HEK293 (cell line): ENCODE measurements at regions not wholly inside any gene's neighbourhood (a gene's known extent, or its start where the extent isn't known, plus 50 kb on each side); places are given as distances from the start of the nearest gene placed in this dataset.

Experiments used
- CTCF ChIA-PET: fragments of 350-600 bp; formaldehyde crosslinking; extraction: SDS; loops from one replicate; lab custom pipeline; 2021; ENCODE audit warnings: antibody characterized with exemption; lab: Yijun Ruan, JAX
- POLR2A ChIA-PET: fragments of 300-600 bp; formaldehyde crosslinking; extraction: SDS; loops from one replicate; lab custom pipeline; 2020; ENCODE audit warnings: antibody characterized with exemption, inconsistent platforms; lab: Yijun Ruan, JAX
- H3K27ac ChIP-seq: fragments of 200-500 bp; sonication (Bioruptor generic); 2 replicates; pipeline ENCODE4 v1.5.1; 2014; ENCODE audit warnings: low read depth, low read length, control low read depth, inconsistent platforms; ENCODE audit errors: extremely low read depth
- H3K36me3 ChIP-seq, 2 experiments: fragments of 200-500 bp in 1 of 2; sonication (Bioruptor generic) in 1 of 2; 1 replicate in 1 of 2; 2 replicates in 1 of 2; pipeline ENCODE4 v1.5.1; 2014 to 2017; ENCODE audit warnings: inconsistent platforms in 2 of 2, low read length in 2 of 2; ENCODE audit not compliant: control insufficient read depth in 2 of 2, insufficient read depth in 1 of 2
- H3K4me1 ChIP-seq: fragments of 200-500 bp; sonication (Bioruptor generic); 2 replicates; pipeline ENCODE4 v1.5.1; 2014; ENCODE audit warnings: mild to moderate bottlenecking, low read length, inconsistent platforms; ENCODE audit not compliant: control insufficient read depth, insufficient read depth
- H3K4me3 ChIP-seq: 2 replicates; pipeline ENCODE4 v1.5.1; 2011; ENCODE audit warnings: low read depth, mild to moderate bottlenecking, control low read depth, low read length, moderate library complexity
- H3K9me3 ChIP-seq: fragments of 200-500 bp; sonication (Bioruptor generic); 2 replicates; pipeline ENCODE4 v1.5.1; 2014; ENCODE audit warnings: low read depth, low read length, inconsistent platforms; ENCODE audit not compliant: control insufficient read depth, insufficient read depth
- CTCF ChIP-seq: fragments of 450-650 bp; formaldehyde crosslinking; IDR thresholded peaks from 2 replicates; pipeline ENCODE4 v1.5.1; 2016; ENCODE audit warnings: missing biosample characterization, missing genetic modification characterization
- MYNN ChIP-seq: fragments of 450-650 bp; formaldehyde crosslinking; IDR thresholded peaks from 2 replicates; pipeline ENCODE4 v1.5.1; 2016; ENCODE audit warnings: missing biosample characterization, missing genetic modification characterization, borderline replicate concordance
- PBX3 ChIP-seq: sonication (generic); formaldehyde crosslinking; IDR thresholded peaks from 2 replicates; pipeline ENCODE4 v1.8.1; 2022; ENCODE audit warnings: mild to moderate bottlenecking, moderate library complexity, missing genetic modification reagents
- SCRT2 ChIP-seq: fragments of 450-650 bp; formaldehyde crosslinking; IDR thresholded peaks from 2 replicates; pipeline ENCODE4 v1.5.1; 2016; ENCODE audit warnings: missing biosample characterization, missing genetic modification characterization
- YY2 ChIP-seq: fragments of 450-650 bp; formaldehyde crosslinking; IDR thresholded peaks from 2 replicates; pipeline ENCODE4 v1.5.1; 2016; ENCODE audit warnings: missing biosample characterization, missing genetic modification characterization
- ZBTB8A ChIP-seq: fragments of 450-650 bp; formaldehyde crosslinking; IDR thresholded peaks from 2 replicates; pipeline ENCODE4 v1.5.1; 2016; ENCODE audit warnings: missing biosample characterization, missing genetic modification characterization
- ZIC2 ChIP-seq: fragments of 450-650 bp; formaldehyde crosslinking; IDR thresholded peaks from 2 replicates; pipeline ENCODE4 v1.5.1; 2016; ENCODE audit warnings: missing biosample characterization, missing genetic modification characterization
- ZNF114 ChIP-seq: fragments of 450-650 bp; formaldehyde crosslinking; IDR thresholded peaks from 2 replicates; pipeline ENCODE4 v1.5.0; 2017; ENCODE audit warnings: missing biosample characterization, missing genetic modification characterization
- ZNF121 ChIP-seq: fragments of 450-650 bp; formaldehyde crosslinking; IDR thresholded peaks from 2 replicates; pipeline ENCODE4 v1.5.1; 2016; ENCODE audit warnings: missing biosample characterization, missing genetic modification characterization
- ZNF138 ChIP-seq: fragments of 450-650 bp; formaldehyde crosslinking; IDR thresholded peaks from 2 replicates; pipeline ENCODE4 v1.5.1; 2016; ENCODE audit warnings: missing biosample characterization, missing genetic modification characterization, borderline replicate concordance
- ZNF140 ChIP-seq: fragments of 450-650 bp; formaldehyde crosslinking; IDR thresholded peaks from 2 replicates; pipeline ENCODE4 v1.5.1; 2016; ENCODE audit warnings: missing biosample characterization, missing genetic modification characterization
- ZNF211 ChIP-seq: fragments of 450-650 bp; formaldehyde crosslinking; IDR thresholded peaks from 2 replicates; pipeline ENCODE4 v1.5.1; 2016; ENCODE audit warnings: low read depth, missing biosample characterization, missing genetic modification characterization
- ZNF292 ChIP-seq: fragments of 450-650 bp; formaldehyde crosslinking; IDR thresholded peaks from 2 replicates; pipeline ENCODE4 v1.5.1; 2016; ENCODE audit warnings: low read depth, missing biosample characterization, missing genetic modification characterization, borderline replicate concordance
- ZNF302 ChIP-seq: fragments of 450-650 bp; formaldehyde crosslinking; IDR thresholded peaks from 2 replicates; pipeline ENCODE4 v1.5.1; 2016; ENCODE audit warnings: missing biosample characterization, missing genetic modification characterization, low read depth
- ZNF354C ChIP-seq: fragments of 450-650 bp; formaldehyde crosslinking; IDR thresholded peaks from 2 replicates; pipeline ENCODE4 v1.5.1; 2016; ENCODE audit warnings: missing biosample characterization, missing genetic modification characterization, low read depth, borderline replicate concordance
- ZNF391 ChIP-seq: fragments of 450-650 bp; formaldehyde crosslinking; IDR thresholded peaks from 2 replicates; pipeline ENCODE4 v1.5.1; 2016; ENCODE audit warnings: low read depth, missing biosample characterization, missing genetic modification characterization, borderline replicate concordance
- ZNF394 ChIP-seq: fragments of 450-650 bp; formaldehyde crosslinking; IDR thresholded peaks from 2 replicates; pipeline ENCODE4 v1.5.1; 2016; ENCODE audit warnings: missing biosample characterization, missing genetic modification characterization, mild to moderate bottlenecking, moderate library complexity, borderline replicate concordance
- ZNF433 ChIP-seq: fragments of 450-650 bp; formaldehyde crosslinking; IDR thresholded peaks from 2 replicates; pipeline ENCODE4 v1.5.1; 2016; ENCODE audit warnings: missing biosample characterization, missing genetic modification characterization, low read depth
- ZNF48 ChIP-seq: fragments of 450-650 bp; formaldehyde crosslinking; IDR thresholded peaks from 2 replicates; pipeline ENCODE4 v1.5.1; 2016; ENCODE audit warnings: missing biosample characterization, missing genetic modification characterization
- ZNF488 ChIP-seq: fragments of 450-650 bp; formaldehyde crosslinking; IDR thresholded peaks from 2 replicates; pipeline ENCODE4 v1.5.1; 2016; ENCODE audit warnings: missing biosample characterization, missing genetic modification characterization
- ZNF518A ChIP-seq: fragments of 450-650 bp; formaldehyde crosslinking; conservative IDR thresholded peaks from 2 replicates; pipeline ENCODE4 v1.5.1; 2016; ENCODE audit warnings: low read depth, missing biosample characterization, missing genetic modification characterization
- ZNF610 ChIP-seq: fragments of 450-650 bp; formaldehyde crosslinking; IDR thresholded peaks from 2 replicates; pipeline ENCODE4 v1.5.1; 2016; ENCODE audit warnings: missing biosample characterization, missing genetic modification characterization, borderline replicate concordance
- ZNF677 ChIP-seq: fragments of 450-650 bp; IDR thresholded peaks from 2 replicates; pipeline ENCODE4 v1.5.0; 2018; ENCODE audit warnings: missing biosample characterization, mild to moderate bottlenecking, missing genetic modification characterization, moderate library complexity
- ZNF701 ChIP-seq: fragments of 450-650 bp; formaldehyde crosslinking; IDR thresholded peaks from 2 replicates; pipeline ENCODE4 v1.5.1; 2016; ENCODE audit warnings: missing biosample characterization, missing genetic modification characterization
- ZNF768 ChIP-seq: fragments of 450-650 bp; formaldehyde crosslinking; IDR thresholded peaks from 2 replicates; pipeline ENCODE4 v1.5.1; 2018; ENCODE audit warnings: missing biosample characterization, mild to moderate bottlenecking, missing genetic modification characterization
- ZNF791 ChIP-seq: fragments of 450-650 bp; formaldehyde crosslinking; IDR thresholded peaks from 2 replicates; pipeline ENCODE4 v1.5.1; 2016; ENCODE audit warnings: missing biosample characterization, missing genetic modification characterization

GRCh38 chr18:78447211-78447610 lies 532.4 kb upstream of the SALL3 start:
- H3K27ac ChIP-seq = no peak overlapping the region
- no peaks in the 10 kb centered on the region for H3K36me3 ChIP-seq
- TF ChIP-seq ZNF394 (tag by site-specific recombination) = no peak
- TF ChIP-seq CTCF (tag by site-specific recombination) = no peak
- TF ChIP-seq ZNF292 (tag by site-specific recombination) = no peak
- TF ChIP-seq SCRT2 (tag by site-specific recombination) = no peak
- no peaks in the 10 kb centered on the region for H3K4me1 ChIP-seq
- POLR2A ChIA-PET = no interaction called here
- no peaks in the 10 kb centered on the region for H3K9me3 ChIP-seq
- CTCF ChIA-PET = interaction anchor here (0.8 to 1.1 kb wide), 3 partner anchors 14 to 215 kb away, joined by 3 to 5 read pairs (median 3); no protein-coding TSS in a partner anchor
- no peak overlapping the region for H3K4me3 ChIP-seq

GRCh38 chr18:78448106-78448505 lies 531.5 kb upstream of the SALL3 start:
- POLR2A ChIA-PET = interaction anchor here (0.6 kb wide), 1 partner anchor 1998 kb away, joined by 5 read pairs; no protein-coding TSS in a partner anchor
- CTCF ChIA-PET = interaction anchor here (0.6 to 1.1 kb wide), 3 partner anchors 9 to 214 kb away, joined by 3 to 5 read pairs (median 4); no protein-coding TSS in a partner anchor

GRCh38 chr18:78448591-78448990 lies 531.0 kb upstream of the SALL3 start:
- Histone ChIP-seq H3K36me3 (no peaks in the 10 kb centered on the region), H3K27ac (no peak overlapping the region), H3K4me3 (no peak overlapping the region), H3K9me3 (no peaks in the 10 kb centered on the region), H3K4me1 (no peaks in the 10 kb centered on the region)
- ChIA-PET CTCF (interaction anchor here (0.6 kb wide), 1 partner anchor 211 kb away, joined by 3 read pairs; no protein-coding TSS in a partner anchor), POLR2A (no interaction called here)
- TF ChIP-seq ZNF610 (no peak), YY2 (no peak), ZNF518A (no peak), ZNF677 (tag by site-specific recombination) (no peak), ZNF302 (tag by site-specific recombination) (no peak), ZNF791 (no peak), ZNF354C (tag by site-specific recombination) (no peak), ZNF391 (tag by site-specific recombination) (no peak), ZNF114 (tag by site-specific recombination) (no peak), MYNN (tag by site-specific recombination) (no peak), ZNF701 (tag by site-specific recombination) (no peak), ZNF433 (tag by site-specific recombination) (no peak), ZNF211 (tag by site-specific recombination) (no peak), ZNF138 (tag by site-specific recombination) (no peak), ZNF140 (tag by site-specific recombination) (no peak), ZNF488 (no peak), PBX3 (CRISPR knock-in tag) (no peak), ZNF292 (tag by site-specific recombination) (no peak)

More at GRCh38 chr18:78448106-78448505, 531.5 kb upstream of the SALL3 start:
- H3K9me3 ChIP-seq = no peaks in the 10 kb centered on the region
- no peaks in the 10 kb centered on the region for H3K4me1 ChIP-seq
- H3K36me3 ChIP-seq = no peaks in the 10 kb centered on the region
- no peak overlapping the region for H3K4me3 ChIP-seq
- no peak for TF ChIP-seq ZNF48 (tag by site-specific recombination)
- TF ChIP-seq ZNF768 (tag by site-specific recombination) = no peak
- TF ChIP-seq ZNF121 (tag by site-specific recombination) = no peak
- TF ChIP-seq ZIC2 = no peak
- TF ChIP-seq ZBTB8A (tag by site-specific recombination) = no peak
- no peak overlapping the region for H3K27ac ChIP-seq
